ENCODE measurements at regions not wholly inside any gene's neighbourhood (a gene's known extent, or its start where the extent isn't known, plus 50 kb on each side); places are given as distances from the start of the nearest gene placed in this dataset.

- Mint-ChIP-seq H3K4me3 (no peak overlapping the region), H3K4me1 (ENCODE audit: low read depth) (no peaks in the 10 kb centered on the region), H3K27ac (no peak overlapping the region), H3K27me3 (ENCODE audit: insufficient read depth) (peaks cover 13% of the 10 kb centered on the region), H3K36me3 (ENCODE audit: low read depth) (no peaks in the 10 kb centered on the region), H3K9me3 (no peaks in the 10 kb centered on the region)
- no peak for DNase-seq (ENCODE audit: low spot score)
- intact Hi-C loops (cut with micrococcal nuclease), result no loop called here
Observed at GRCh38 chr1:67572594-67573221, 112.3 kb upstream of the GADD45A start.

GRCh38 chr1:67573311-67573872, 111.6 kb upstream of the GADD45A start:
- Mint-ChIP-seq H3K4me1 (ENCODE audit: low read depth) (no peaks in the 10 kb centered on the region), H3K9me3 (no peaks in the 10 kb centered on the region), H3K4me3 (no peak overlapping the region), H3K36me3 (ENCODE audit: low read depth) (no peaks in the 10 kb centered on the region), H3K27me3 (ENCODE audit: insufficient read depth) (peaks cover 13% of the 10 kb centered on the region), H3K27ac (no peak overlapping the region)
- DNase-seq (ENCODE audit: low spot score), result no peak
- intact Hi-C loops (cut with micrococcal nuclease), result no loop called here

- H3K36me3 Mint-ChIP-seq (ENCODE audit: low read depth), result no peaks in the 10 kb centered on the region
- no peaks in the 10 kb centered on the region for H3K4me1 Mint-ChIP-seq (ENCODE audit: low read depth)
- H3K27ac Mint-ChIP-seq, result no peak overlapping the region
- H3K4me3 Mint-ChIP-seq, result no peak overlapping the region
- H3K9me3 Mint-ChIP-seq, result no peaks in the 10 kb centered on the region
- H3K27me3 Mint-ChIP-seq (ENCODE audit: insufficient read depth), result peaks cover 13% of the 10 kb centered on the region
- intact Hi-C loops (cut with micrococcal nuclease), result no loop called here
- DNase-seq (ENCODE audit: low spot score), result no peak
Observed at GRCh38 chr1:67574221-67574620, 110.8 kb upstream of the GADD45A start.

- Mint-ChIP-seq H3K36me3 (ENCODE audit: low read depth) (no peaks in the 10 kb centered on the region), H3K27ac (no peak overlapping the region), H3K27me3 (ENCODE audit: insufficient read depth) (peaks cover 9% of the 10 kb centered on the region), H3K4me1 (ENCODE audit: low read depth) (no peaks in the 10 kb centered on the region), H3K9me3 (no peaks in the 10 kb centered on the region), H3K4me3 (no peak overlapping the region)
- intact Hi-C loops (cut with micrococcal nuclease), result no loop called here
- DNase-seq (ENCODE audit: low spot score), result no peak
Observed at GRCh38 chr1:67575861-67576260, 109.1 kb upstream of the GADD45A start.

- Mint-ChIP-seq H3K9me3 (no peaks in the 10 kb centered on the region), H3K27ac (no peak overlapping the region), H3K4me1 (ENCODE audit: low read depth) (no peaks in the 10 kb centered on the region), H3K4me3 (no peak overlapping the region), H3K27me3 (ENCODE audit: insufficient read depth) (peaks cover 9% of the 10 kb centered on the region), H3K36me3 (ENCODE audit: low read depth) (no peaks in the 10 kb centered on the region)
- no peak for DNase-seq (ENCODE audit: low spot score)
- intact Hi-C loops (cut with micrococcal nuclease), result no loop called here
Observed at GRCh38 chr1:67576474-67576873, 108.5 kb upstream of the GADD45A start.

GRCh38 chr1:67577646-67578045, 107.4 kb upstream of the GADD45A start:
- DNase-seq (ENCODE audit: low spot score), result no peak
- H3K4me1 Mint-ChIP-seq (ENCODE audit: low read depth), result no peaks in the 10 kb centered on the region
- no peak overlapping the region for H3K27ac Mint-ChIP-seq
- intact Hi-C loops (cut with micrococcal nuclease), result no loop called here
- no peaks in the 10 kb centered on the region for H3K9me3 Mint-ChIP-seq
- no peaks in the 10 kb centered on the region for H3K36me3 Mint-ChIP-seq (ENCODE audit: low read depth)
- no peak overlapping the region for H3K4me3 Mint-ChIP-seq
- H3K27me3 Mint-ChIP-seq (ENCODE audit: insufficient read depth), result peaks cover 9% of the 10 kb centered on the region

- H3K27me3 Mint-ChIP-seq (ENCODE audit: insufficient read depth), result peaks cover 9% of the 10 kb centered on the region
- intact Hi-C loops (cut with micrococcal nuclease), result no loop called here
- no peak overlapping the region for H3K4me3 Mint-ChIP-seq
- DNase-seq (ENCODE audit: low spot score), result no peak
- no peaks in the 10 kb centered on the region for H3K36me3 Mint-ChIP-seq (ENCODE audit: low read depth)
- no peaks in the 10 kb centered on the region for H3K9me3 Mint-ChIP-seq
- H3K27ac Mint-ChIP-seq, result no peak overlapping the region
- no peaks in the 10 kb centered on the region for H3K4me1 Mint-ChIP-seq (ENCODE audit: low read depth)
Observed at GRCh38 chr1:67578397-67579020, 106.5 kb upstream of the GADD45A start.

GRCh38 chr1:67579623-67580394, 105.2 kb upstream of the GADD45A start:
- no peak for DNase-seq (ENCODE audit: low spot score)
- Mint-ChIP-seq H3K27me3 (ENCODE audit: insufficient read depth) (peaks cover 8% of the 10 kb centered on the region), H3K36me3 (ENCODE audit: low read depth) (no peaks in the 10 kb centered on the region), H3K27ac (no peak overlapping the region), H3K4me3 (no peak overlapping the region), H3K4me1 (ENCODE audit: low read depth) (no peaks in the 10 kb centered on the region), H3K9me3 (no peaks in the 10 kb centered on the region)
- intact Hi-C loops (cut with micrococcal nuclease), result no loop called here

GRCh38 chr1:67580691-67581403, 104.2 kb upstream of the GADD45A start:
- no peak overlapping the region for H3K4me3 Mint-ChIP-seq
- intact Hi-C loops (cut with micrococcal nuclease), result no loop called here
- H3K36me3 Mint-ChIP-seq (ENCODE audit: low read depth), result no peaks in the 10 kb centered on the region
- no peaks in the 10 kb centered on the region for H3K9me3 Mint-ChIP-seq
- no peaks in the 10 kb centered on the region for H3K4me1 Mint-ChIP-seq (ENCODE audit: low read depth)
- DNase-seq (ENCODE audit: low spot score), result no peak
- peaks cover 10% of the 10 kb centered on the region for H3K27me3 Mint-ChIP-seq (ENCODE audit: insufficient read depth)
- no peak overlapping the region for H3K27ac Mint-ChIP-seq

- Mint-ChIP-seq H3K4me3 (no peak overlapping the region), H3K4me1 (ENCODE audit: low read depth) (no peaks in the 10 kb centered on the region), H3K9me3 (no peaks in the 10 kb centered on the region), H3K27me3 (ENCODE audit: insufficient read depth) (peaks cover 10% of the 10 kb centered on the region), H3K27ac (no peak overlapping the region), H3K36me3 (ENCODE audit: low read depth) (no peaks in the 10 kb centered on the region)
- intact Hi-C loops (cut with micrococcal nuclease), result no loop called here
- DNase-seq (ENCODE audit: low spot score), result no peak
Observed at GRCh38 chr1:67582625-67583461, 102.2 kb upstream of the GADD45A start.

GRCh38 chr1:67583462-67583950, 101.5 kb upstream of the GADD45A start:
- Mint-ChIP-seq H3K27ac (no peak overlapping the region), H3K4me1 (ENCODE audit: low read depth) (no peaks in the 10 kb centered on the region), H3K36me3 (ENCODE audit: low read depth) (no peaks in the 10 kb centered on the region), H3K9me3 (no peaks in the 10 kb centered on the region), H3K27me3 (ENCODE audit: insufficient read depth) (peaks cover 11% of the 10 kb centered on the region), H3K4me3 (no peak overlapping the region)
- intact Hi-C loops (cut with micrococcal nuclease), result no loop called here
- DNase-seq (ENCODE audit: low spot score), result no peak

- no peaks in the 10 kb centered on the region for H3K9me3 Mint-ChIP-seq
- no peaks in the 10 kb centered on the region for H3K36me3 Mint-ChIP-seq (ENCODE audit: low read depth)
- H3K4me1 Mint-ChIP-seq (ENCODE audit: low read depth), result no peaks in the 10 kb centered on the region
- intact Hi-C loops (cut with micrococcal nuclease), result no loop called here
- H3K27me3 Mint-ChIP-seq (ENCODE audit: insufficient read depth), result peaks cover 14% of the 10 kb centered on the region
- no peak for DNase-seq (ENCODE audit: low spot score)
- no peak overlapping the region for H3K27ac Mint-ChIP-seq
- no peak overlapping the region for H3K4me3 Mint-ChIP-seq
Observed at GRCh38 chr1:67584938-67585337, 100.1 kb upstream of the GADD45A start.

Measured in activated T-helper 1 cell treated with anti-CD3 and anti-CD28 coated beads, Interleukin-12 subunit alpha, Interleukin-12 subunit beta, Interleukin-2, Interleukin-4 antibody, amounts not matched to agents 30 ng/mL and 10 ng/mL and 1 ng/mL, durations not matched to agents 14 hours and 24 hours and 36 hours (primary cell).